Type B pancreatic cell (in vitro differentiated cells): ENCODE measurements at regions not wholly inside any gene's neighbourhood (a gene's known extent, or its start where the extent isn't known, plus 50 kb on each side); places are given as distances from the start of the nearest gene placed in this dataset.

Experiments used
- DNase-seq: peaks from one replicate; pipeline ENCODE4 v3.0.0; 2021; ENCODE audit warnings: mixed read lengths; ENCODE audit not compliant: unreplicated experiment; ENCODE audit errors: extremely low spot score
- H3K27ac Mint-ChIP-seq: 2 replicates; pipeline ENCODE4 v1.8.0; 2021; ENCODE audit warnings: mild to moderate bottlenecking, mixed read lengths
- H3K27me3 Mint-ChIP-seq: 2 replicates; pipeline ENCODE4 v1.8.0; 2021; ENCODE audit warnings: mixed read lengths
- H3K36me3 Mint-ChIP-seq: 2 replicates; pipeline ENCODE4 v1.8.0; 2021; ENCODE audit warnings: mixed read lengths
- H3K4me1 Mint-ChIP-seq: one replicate; pipeline ENCODE4 v1.8.0; 2021; ENCODE audit warnings: mixed read lengths; ENCODE audit not compliant: unreplicated experiment
- H3K4me3 Mint-ChIP-seq: 2 replicates; pipeline ENCODE4 v1.8.0; 2021; ENCODE audit warnings: mild to moderate bottlenecking, mixed read lengths
- H3K9me3 Mint-ChIP-seq: 2 replicates; pipeline ENCODE4 v1.8.0; 2021; ENCODE audit warnings: mixed read lengths
- TF ChIP-seq, protein P1 (sequence below): fragments of 200-600 bp; sonication (generic); conservative IDR thresholded peaks from 2 replicates; pipeline ENCODE4 v1.5.0; 2021; ENCODE audit warnings: antibody characterized with exemption, mild to moderate bottlenecking

DNA sequence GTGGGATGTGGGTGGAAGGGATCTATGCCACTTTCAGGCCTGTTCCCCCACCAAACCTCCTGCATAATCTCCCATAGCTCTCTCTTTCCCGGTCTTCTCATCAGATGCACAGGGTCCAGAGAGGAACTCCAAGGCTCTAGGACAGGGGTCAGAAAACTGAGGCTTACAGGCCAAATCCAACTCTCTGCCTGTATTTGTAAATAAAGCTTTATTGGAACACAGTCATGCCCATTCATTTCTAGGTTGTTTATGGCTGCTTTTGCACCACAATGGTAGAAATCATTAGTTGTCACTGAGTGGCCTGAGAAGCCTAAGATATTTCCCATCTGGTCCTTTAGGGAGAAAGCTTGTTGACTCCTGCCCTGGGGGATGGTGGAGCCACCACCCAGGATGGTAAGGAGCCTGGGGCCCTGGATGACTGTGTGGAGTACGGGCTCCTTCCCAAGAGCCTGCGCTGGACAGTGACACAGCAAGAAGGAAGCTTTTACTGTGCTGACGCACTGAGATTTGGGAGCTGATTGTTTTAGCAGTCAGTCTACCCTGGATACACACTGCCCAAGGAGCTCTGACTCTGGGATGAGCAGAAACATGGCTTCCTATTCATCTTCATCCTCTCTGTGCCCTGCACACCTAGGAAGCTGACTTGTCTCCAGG is 64.0 kb upstream of the RAPGEF1 start:
- Mint-ChIP-seq H3K27ac (no peak overlapping the region), H3K9me3 (peaks cover 5% of the 10 kb centered on the region), H3K36me3 (no peaks in the 10 kb centered on the region), H3K27me3 (peaks cover 54% of the 10 kb centered on the region), H3K4me3 (no peak overlapping the region), H3K4me1 (peaks cover 16% of the 10 kb centered on the region)
- TF ChIP-seq, protein P1, sequence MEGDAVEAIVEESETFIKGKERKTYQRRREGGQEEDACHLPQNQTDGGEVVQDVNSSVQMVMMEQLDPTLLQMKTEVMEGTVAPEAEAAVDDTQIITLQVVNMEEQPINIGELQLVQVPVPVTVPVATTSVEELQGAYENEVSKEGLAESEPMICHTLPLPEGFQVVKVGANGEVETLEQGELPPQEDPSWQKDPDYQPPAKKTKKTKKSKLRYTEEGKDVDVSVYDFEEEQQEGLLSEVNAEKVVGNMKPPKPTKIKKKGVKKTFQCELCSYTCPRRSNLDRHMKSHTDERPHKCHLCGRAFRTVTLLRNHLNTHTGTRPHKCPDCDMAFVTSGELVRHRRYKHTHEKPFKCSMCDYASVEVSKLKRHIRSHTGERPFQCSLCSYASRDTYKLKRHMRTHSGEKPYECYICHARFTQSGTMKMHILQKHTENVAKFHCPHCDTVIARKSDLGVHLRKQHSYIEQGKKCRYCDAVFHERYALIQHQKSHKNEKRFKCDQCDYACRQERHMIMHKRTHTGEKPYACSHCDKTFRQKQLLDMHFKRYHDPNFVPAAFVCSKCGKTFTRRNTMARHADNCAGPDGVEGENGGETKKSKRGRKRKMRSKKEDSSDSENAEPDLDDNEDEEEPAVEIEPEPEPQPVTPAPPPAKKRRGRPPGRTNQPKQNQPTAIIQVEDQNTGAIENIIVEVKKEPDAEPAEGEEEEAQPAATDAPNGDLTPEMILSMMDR: no peak
- no peak for DNase-seq

DNA sequence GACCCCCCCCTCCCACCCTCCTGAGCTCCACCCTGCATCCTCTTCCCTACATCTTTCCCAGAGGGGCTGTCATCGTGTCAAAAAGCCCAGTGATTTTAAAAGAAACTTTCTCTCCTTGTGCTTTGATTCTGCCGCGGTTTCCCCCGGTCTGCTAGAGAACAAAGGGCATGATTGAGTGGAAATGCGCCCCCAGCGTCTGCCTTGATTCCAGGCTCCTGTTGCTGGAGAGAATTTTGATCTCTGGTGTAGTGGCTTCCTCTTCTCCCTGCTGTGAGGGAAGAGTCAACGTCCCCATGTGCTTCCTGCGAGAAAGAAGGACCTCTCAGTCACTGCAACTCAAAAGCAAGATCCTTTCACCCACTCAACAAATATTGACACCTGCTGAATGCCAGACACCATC is 61.9 kb upstream of the RAPGEF1 start:
- Mint-ChIP-seq H3K27ac (no peak overlapping the region), H3K9me3 (peaks cover 5% of the 10 kb centered on the region), H3K27me3 (peaks cover 59% of the 10 kb centered on the region), H3K36me3 (no peaks in the 10 kb centered on the region), H3K4me3 (no peak overlapping the region), H3K4me1 (peaks cover 7% of the 10 kb centered on the region)
- TF ChIP-seq, protein P1: no peak
- DNase-seq: no peak

DNA sequence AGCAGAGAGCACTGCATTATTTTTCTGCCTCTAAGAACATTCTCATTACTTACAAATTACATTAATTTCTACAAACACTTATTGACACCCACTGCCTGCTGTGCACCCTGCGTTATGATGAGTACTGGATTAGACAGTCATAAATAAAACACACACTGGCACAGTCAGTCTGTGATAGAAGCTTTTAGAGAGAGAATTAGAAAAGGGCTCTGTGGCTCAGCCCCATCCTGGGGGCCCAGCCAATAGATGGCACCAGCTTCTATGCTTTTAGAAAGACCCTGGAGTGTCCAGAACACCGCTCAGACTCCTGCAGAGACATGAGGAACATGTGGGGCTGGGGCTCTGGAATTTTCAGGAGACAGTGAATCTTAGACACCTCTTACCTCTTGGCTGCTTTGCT is 61.0 kb upstream of the RAPGEF1 start:
- TF ChIP-seq, protein P1: no peak
- H3K27ac Mint-ChIP-seq: no peak overlapping the region
- no peaks in the 10 kb centered on the region for H3K4me1 Mint-ChIP-seq
- no peaks in the 10 kb centered on the region for H3K36me3 Mint-ChIP-seq
- H3K9me3 Mint-ChIP-seq: peaks cover 5% of the 10 kb centered on the region
- H3K4me3 Mint-ChIP-seq: no peak overlapping the region
- H3K27me3 Mint-ChIP-seq: peaks cover 55% of the 10 kb centered on the region
- DNase-seq: no peak

DNA sequence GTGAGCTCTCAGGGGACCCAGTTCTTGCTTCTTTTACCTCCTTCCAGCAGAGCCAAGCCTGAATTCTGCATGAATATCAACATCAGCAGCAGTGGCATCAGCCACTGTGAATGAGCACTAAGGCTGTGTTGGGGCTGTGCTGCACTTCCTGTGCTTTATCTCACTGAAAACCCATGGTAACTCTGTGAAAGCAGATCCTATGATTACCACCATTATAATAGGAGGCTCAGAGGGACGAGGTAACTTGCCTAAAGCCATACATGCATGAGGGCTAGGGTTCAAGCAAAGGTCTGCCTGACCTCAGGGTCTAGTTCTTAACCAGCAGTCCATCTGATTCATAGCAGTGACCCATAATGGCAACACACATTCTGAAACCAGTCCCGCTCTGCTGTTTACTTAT is 60.5 kb upstream of the RAPGEF1 start:
- no peak overlapping the region for H3K4me3 Mint-ChIP-seq
- no peaks in the 10 kb centered on the region for H3K4me1 Mint-ChIP-seq
- H3K27ac Mint-ChIP-seq: no peak overlapping the region
- no peak for DNase-seq
- no peaks in the 10 kb centered on the region for H3K36me3 Mint-ChIP-seq
- peaks cover 5% of the 10 kb centered on the region for H3K9me3 Mint-ChIP-seq
- peaks cover 58% of the 10 kb centered on the region for H3K27me3 Mint-ChIP-seq
- TF ChIP-seq, protein P1: no peak

DNA sequence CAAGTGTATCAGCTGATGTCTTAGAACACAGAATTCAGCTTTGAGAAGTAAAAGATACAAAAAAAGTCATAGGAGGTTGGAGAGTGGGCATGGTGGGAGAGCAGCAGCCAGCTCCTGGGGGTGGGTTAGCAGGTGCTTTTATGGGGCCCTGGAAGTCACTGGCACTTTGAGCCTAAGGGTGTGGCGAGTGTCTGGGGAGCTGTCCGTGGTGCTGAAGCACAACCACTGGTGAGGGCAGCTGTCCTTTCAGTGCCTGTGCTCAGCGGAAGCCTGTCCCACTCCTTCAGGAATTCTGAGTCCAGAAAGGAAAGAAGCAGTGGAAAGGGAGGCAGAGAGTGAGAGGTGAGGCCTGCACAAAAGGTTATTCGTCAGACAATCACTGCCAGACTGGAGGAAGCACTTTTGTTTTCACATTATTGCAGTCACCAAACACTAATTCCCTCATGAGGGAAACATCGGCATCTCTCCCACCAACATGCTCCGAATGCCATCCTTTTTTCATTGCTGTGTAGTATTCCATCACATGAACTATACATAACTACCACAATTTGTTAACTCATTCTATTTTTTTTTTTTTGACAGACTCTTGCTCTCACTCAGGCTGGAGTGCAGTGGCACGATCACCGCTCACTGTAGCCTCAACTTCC is 59.4 kb upstream of the RAPGEF1 start:
- peak overlapping the region; percentile 20 for H3K27ac Mint-ChIP-seq
- peak; percentile 79 for DNase-seq
- H3K4me3 Mint-ChIP-seq: no peak overlapping the region
- H3K9me3 Mint-ChIP-seq: peaks cover 5% of the 10 kb centered on the region
- H3K27me3 Mint-ChIP-seq: peaks cover 68% of the 10 kb centered on the region
- TF ChIP-seq, protein P1: no peak
- no peaks in the 10 kb centered on the region for H3K4me1 Mint-ChIP-seq
- no peaks in the 10 kb centered on the region for H3K36me3 Mint-ChIP-seq
